ENCODE measurements at regions not wholly inside any gene's neighbourhood (a gene's known extent, or its start where the extent isn't known, plus 50 kb on each side); places are given as distances from the start of the nearest gene placed in this dataset.

- no peak for DNase-seq
- H3K4me1 Mint-ChIP-seq (ENCODE audit: low read depth): no peaks in the 10 kb centered on the region
- H3K36me3 Mint-ChIP-seq (ENCODE audit: insufficient read depth): no peaks in the 10 kb centered on the region
Observed at GRCh38 chr9:134234001-134234660, 69.8 kb upstream of the RNU6ATAC start.

GRCh38 chr9:134234687-134235359 lies 70.5 kb upstream of the RNU6ATAC start:
- no peaks in the 10 kb centered on the region for H3K36me3 Mint-ChIP-seq (ENCODE audit: insufficient read depth)
- no peak overlapping the region for H3K4me3 Mint-ChIP-seq
- no peaks in the 10 kb centered on the region for H3K4me1 Mint-ChIP-seq (ENCODE audit: low read depth)
- H3K9me3 Mint-ChIP-seq: no peaks in the 10 kb centered on the region
- peaks cover 5% of the 10 kb centered on the region for H3K27me3 Mint-ChIP-seq (ENCODE audit: low read depth)
- ATAC-seq (no peak), DNase-seq (no peak)

More at GRCh38 chr9:134234001-134234660, 69.8 kb upstream of the RNU6ATAC start:
- Mint-ChIP-seq H3K4me3 (no peak overlapping the region), H3K9me3 (no peaks in the 10 kb centered on the region), H3K27me3 (ENCODE audit: low read depth) (peaks cover 5% of the 10 kb centered on the region)
- no peak for ATAC-seq

GRCh38 chr9:134235366-134235765 lies 71.0 kb upstream of the RNU6ATAC start:
- H3K27me3 Mint-ChIP-seq (ENCODE audit: low read depth): peaks cover 5% of the 10 kb centered on the region
- H3K9me3 Mint-ChIP-seq: no peaks in the 10 kb centered on the region
- no peak for ATAC-seq
- H3K4me1 Mint-ChIP-seq (ENCODE audit: low read depth): no peaks in the 10 kb centered on the region
- no peak for DNase-seq
- no peaks in the 10 kb centered on the region for H3K36me3 Mint-ChIP-seq (ENCODE audit: insufficient read depth)
- H3K4me3 Mint-ChIP-seq: no peak overlapping the region

- Mint-ChIP-seq H3K9me3 (no peaks in the 10 kb centered on the region), H3K27me3 (ENCODE audit: low read depth) (peaks cover 6% of the 10 kb centered on the region), H3K4me1 (ENCODE audit: low read depth) (no peaks in the 10 kb centered on the region), H3K36me3 (ENCODE audit: insufficient read depth) (no peaks in the 10 kb centered on the region), H3K4me3 (no peak overlapping the region)
- no peak for ATAC-seq
- DNase-seq: no peak
Observed at GRCh38 chr9:134236001-134236421, 71.6 kb upstream of the RNU6ATAC start.

DNA sequence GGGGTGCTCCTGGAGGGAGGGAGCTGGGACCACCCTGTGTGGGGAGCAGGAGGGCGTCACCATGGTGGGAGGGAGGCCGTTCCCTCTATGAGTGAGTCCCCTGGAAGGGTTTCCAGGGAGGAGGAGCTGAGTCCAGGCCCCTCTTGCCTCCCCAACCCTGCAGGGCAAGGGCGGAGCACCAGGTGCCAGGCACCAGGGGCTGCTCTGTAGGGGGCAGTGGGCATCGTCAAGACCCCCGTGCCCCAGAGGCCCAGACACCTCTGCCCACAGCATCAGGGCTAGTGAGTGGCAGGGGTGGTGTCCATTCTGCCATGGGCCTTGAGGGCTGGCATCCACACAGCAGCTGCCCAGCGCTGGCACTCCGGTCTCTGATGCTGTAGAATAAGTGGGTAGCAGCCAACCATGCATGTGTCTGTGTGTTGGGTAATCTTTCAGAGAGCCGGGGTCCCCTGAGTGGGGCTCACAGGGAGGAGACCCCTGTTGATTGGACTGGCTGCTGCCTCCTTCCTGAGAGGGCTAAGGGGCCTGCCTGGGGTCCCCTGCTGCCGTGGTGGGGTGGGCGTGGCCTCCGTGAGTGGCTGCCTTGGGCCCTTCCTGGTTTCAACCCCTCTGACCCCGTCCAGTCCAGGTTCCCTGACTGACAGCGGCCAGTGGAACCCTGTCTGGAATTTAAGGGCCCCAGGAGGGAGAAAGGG lies 72.7 kb upstream of the RNU6ATAC start:
- Mint-ChIP-seq H3K36me3 (ENCODE audit: insufficient read depth) (no peaks in the 10 kb centered on the region), H3K27me3 (ENCODE audit: low read depth) (peaks cover 9% of the 10 kb centered on the region), H3K4me3 (no peak overlapping the region), H3K4me1 (ENCODE audit: low read depth) (no peaks in the 10 kb centered on the region), H3K9me3 (no peaks in the 10 kb centered on the region)
- ATAC-seq (no peak), DNase-seq (no peak)

GRCh38 chr9:134237630-134238265 lies 73.4 kb upstream of the RNU6ATAC start:
- H3K9me3 Mint-ChIP-seq: no peaks in the 10 kb centered on the region
- peaks cover 9% of the 10 kb centered on the region for H3K27me3 Mint-ChIP-seq (ENCODE audit: low read depth)
- no peak for ATAC-seq
- no peak for DNase-seq
- no peaks in the 10 kb centered on the region for H3K36me3 Mint-ChIP-seq (ENCODE audit: insufficient read depth)
- H3K4me1 Mint-ChIP-seq (ENCODE audit: low read depth): peaks cover 3% of the 10 kb centered on the region
- no peak overlapping the region for H3K4me3 Mint-ChIP-seq

DNA sequence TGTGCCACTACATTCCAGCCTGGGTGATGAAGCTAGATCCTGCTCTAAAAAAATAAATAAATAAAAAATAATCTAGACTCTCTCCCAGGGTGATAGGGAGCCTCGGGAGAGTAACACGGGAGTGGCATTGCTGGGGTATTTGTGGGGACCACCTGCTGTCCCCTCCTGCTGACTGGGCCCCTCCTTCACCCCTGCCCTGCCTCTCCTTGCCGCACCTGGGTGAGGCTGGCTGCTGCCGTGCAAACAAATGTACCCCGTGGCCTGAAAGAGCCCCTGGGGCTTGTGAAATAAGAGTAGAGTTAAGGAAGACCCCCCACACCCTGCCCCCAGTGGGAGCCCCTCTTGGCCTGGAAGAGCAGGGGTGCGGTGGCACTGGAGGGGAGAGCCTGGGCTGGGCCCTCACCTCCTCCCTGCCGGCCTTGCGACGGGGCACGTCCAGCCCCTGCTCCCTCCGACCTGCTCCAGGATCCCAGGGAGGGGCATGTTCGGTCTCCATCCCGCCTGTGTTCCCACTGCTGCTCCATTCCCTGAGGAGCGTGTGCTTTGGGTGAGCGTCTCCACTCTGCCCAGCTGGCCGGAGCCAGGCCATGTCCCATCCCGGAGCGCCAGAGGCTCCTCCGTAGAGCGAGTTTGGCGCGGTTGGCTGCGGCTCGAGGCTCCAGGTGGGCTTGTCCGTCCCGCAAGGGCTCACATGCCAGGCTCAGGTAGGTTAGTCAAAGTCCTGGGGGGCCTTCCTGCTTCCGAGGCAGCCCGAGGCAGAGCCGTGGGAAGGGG lies 75.0 kb upstream of the RNU6ATAC start:
- Mint-ChIP-seq H3K36me3 (ENCODE audit: insufficient read depth) (no peaks in the 10 kb centered on the region), H3K4me1 (ENCODE audit: low read depth) (peaks cover 17% of the 10 kb centered on the region), H3K27me3 (ENCODE audit: low read depth) (peaks cover 7% of the 10 kb centered on the region), H3K4me3 (no peak overlapping the region), H3K9me3 (no peaks in the 10 kb centered on the region)
- no peak for DNase-seq
- ATAC-seq: no peak

GRCh38 chr9:134239939-134240338 lies 75.6 kb upstream of the RNU6ATAC start:
- no peak for ATAC-seq
- no peaks in the 10 kb centered on the region for H3K9me3 Mint-ChIP-seq

GRCh38 chr9:134240361-134240760 lies 76.0 kb upstream of the RNU6ATAC start:
- H3K9me3 Mint-ChIP-seq: no peaks in the 10 kb centered on the region
- ATAC-seq: no peak
- peaks cover 7% of the 10 kb centered on the region for H3K27me3 Mint-ChIP-seq (ENCODE audit: low read depth)
- DNase-seq: no peak
- H3K4me1 Mint-ChIP-seq (ENCODE audit: low read depth): peaks cover 22% of the 10 kb centered on the region
- H3K36me3 Mint-ChIP-seq (ENCODE audit: insufficient read depth): no peaks in the 10 kb centered on the region
- no peak overlapping the region for H3K4me3 Mint-ChIP-seq

More at GRCh38 chr9:134239939-134240338, 75.6 kb upstream of the RNU6ATAC start:
- H3K4me3 Mint-ChIP-seq: no peak overlapping the region
- H3K4me1 Mint-ChIP-seq (ENCODE audit: low read depth): peaks cover 20% of the 10 kb centered on the region
- peaks cover 7% of the 10 kb centered on the region for H3K27me3 Mint-ChIP-seq (ENCODE audit: low read depth)
- H3K36me3 Mint-ChIP-seq (ENCODE audit: insufficient read depth): no peaks in the 10 kb centered on the region
- no peak for DNase-seq

GRCh38 chr9:134242706-134243105 lies 78.3 kb upstream of the RNU6ATAC start:
- Mint-ChIP-seq H3K4me3 (no peak overlapping the region), H3K36me3 (ENCODE audit: insufficient read depth) (no peaks in the 10 kb centered on the region), H3K4me1 (ENCODE audit: low read depth) (peaks cover 25% of the 10 kb centered on the region), H3K27me3 (ENCODE audit: low read depth) (peaks cover 7% of the 10 kb centered on the region), H3K9me3 (peaks cover 5% of the 10 kb centered on the region)
- DNase-seq: no peak
- no peak for ATAC-seq

- ATAC-seq: peak; percentile 80 to 94
- Mint-ChIP-seq H3K4me3 (peak overlapping the region; percentile 2), H3K4me1 (ENCODE audit: low read depth) (peaks cover 25% of the 10 kb centered on the region), H3K36me3 (ENCODE audit: insufficient read depth) (peaks cover 3% of the 10 kb centered on the region), H3K9me3 (peaks cover 11% of the 10 kb centered on the region), H3K27me3 (ENCODE audit: low read depth) (peaks cover 4% of the 10 kb centered on the region)
- peak; percentile 16 for DNase-seq
Observed at GRCh38 chr9:134243778-134244467, 79.6 kb upstream of the RNU6ATAC start.

DNA sequence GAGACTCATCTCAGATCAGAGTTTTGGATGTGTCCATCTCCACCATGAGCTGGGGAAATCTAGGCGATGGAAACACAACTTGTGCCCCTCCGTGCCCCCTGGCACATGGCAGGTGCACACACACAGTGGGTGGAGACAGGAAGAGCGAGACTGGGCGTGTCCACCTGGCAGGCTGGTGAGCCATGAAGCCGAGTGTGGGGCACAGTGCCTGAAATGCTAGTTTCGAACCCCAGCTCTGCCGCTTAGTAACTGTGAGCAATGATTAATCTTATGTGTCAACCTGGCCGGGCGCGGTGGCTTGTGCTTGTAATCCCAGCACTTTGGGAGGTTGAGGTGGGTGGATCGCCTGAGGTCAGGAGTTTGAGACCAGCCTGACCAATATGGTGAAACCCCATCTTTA lies 80.8 kb upstream of the RNU6ATAC start:
- Mint-ChIP-seq H3K27me3 (ENCODE audit: low read depth) (peaks cover 4% of the 10 kb centered on the region), H3K4me3 (no peak overlapping the region), H3K36me3 (ENCODE audit: insufficient read depth) (peaks cover 3% of the 10 kb centered on the region), H3K4me1 (ENCODE audit: low read depth) (peaks cover 25% of the 10 kb centered on the region), H3K9me3 (peaks cover 11% of the 10 kb centered on the region)
- ATAC-seq: no peak
- DNase-seq: no peak

DNA sequence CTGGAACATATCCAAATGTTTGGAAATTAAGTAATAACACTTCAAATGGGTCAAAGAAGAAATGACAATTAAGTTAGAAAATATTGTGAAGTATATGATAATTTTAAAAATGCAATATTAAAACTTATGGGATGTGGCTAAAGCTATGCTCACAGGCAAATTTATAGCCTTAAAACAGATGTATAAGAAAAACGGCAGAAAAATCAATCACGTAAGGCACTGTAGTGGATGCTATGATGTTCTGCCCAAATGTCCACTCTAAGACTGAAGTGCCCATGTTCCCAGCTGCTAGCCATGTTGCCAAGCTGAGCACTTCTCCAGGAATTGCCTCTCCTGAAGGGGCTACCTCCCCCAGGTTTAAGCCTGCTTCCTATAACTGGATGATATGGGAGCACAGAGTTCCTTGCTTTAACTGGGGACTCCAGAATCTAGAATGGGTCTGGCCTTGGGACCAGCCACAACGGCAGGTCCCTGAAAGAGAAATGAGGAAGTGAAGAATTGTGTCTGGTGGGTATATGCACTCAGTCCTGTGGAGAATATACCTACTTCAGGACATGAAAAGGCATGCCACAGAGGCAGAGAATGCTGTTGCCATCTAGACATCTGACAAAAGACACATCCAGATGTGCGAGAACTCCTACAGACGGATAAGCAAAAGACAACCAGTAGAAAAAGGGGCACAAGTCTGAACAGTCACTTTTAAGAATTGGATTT lies 78.2 kb upstream of the RXRA start:
- Mint-ChIP-seq H3K9me3 (peaks cover 11% of the 10 kb centered on the region), H3K4me3 (no peak overlapping the region)
- no peak for ATAC-seq

More for the DNA sequence above, 78.2 kb upstream of the RXRA start:
- Mint-ChIP-seq H3K27me3 (ENCODE audit: low read depth) (no peaks in the 10 kb centered on the region), H3K4me1 (ENCODE audit: low read depth) (peaks cover 19% of the 10 kb centered on the region), H3K36me3 (ENCODE audit: insufficient read depth) (peaks cover 3% of the 10 kb centered on the region)
- DNase-seq: no peak

All from activated T-cell treated with anti-CD3 and anti-CD28 coated beads, Interleukin-2, amount 50 U/mL, for 4 hours (primary cell).